Mammary epithelial cell (primary cell): ENCODE measurements at regions not wholly inside any gene's neighbourhood (a gene's known extent, or its start where the extent isn't known, plus 50 kb on each side); places are given as distances from the start of the nearest gene placed in this dataset.

ENCODE experiments used
- CTCF ChIP-seq, 2 donors: IDR thresholded peaks in 1 of 2; conservative IDR thresholded peaks in 1 of 2; 2 replicates each; pipeline ENCODE4 v1.5.1; 2011 to 2012; ENCODE audit warnings: inconsistent platforms in 2 of 2, low read length in 2 of 2, mild to moderate bottlenecking in 2 of 2, control low read depth in 1 of 2, low read depth in 1 of 2; ENCODE audit not compliant: insufficient read depth in 1 of 2; ENCODE audit errors: extremely low read depth in 1 of 2
- EZH2 ChIP-seq: IDR thresholded peaks from 2 replicates; pipeline ENCODE4 v1.6.1; 2012; ENCODE audit warnings: low read length, inconsistent platforms, borderline replicate concordance

- TF ChIP-seq CTCF (conservative IDR thresholded peaks at IDR 0.05 in 1 of 2, IDR thresholded peaks at IDR 0.05 in 1 of 2; ENCODE audit: extremely low read depth in 1 of 2, insufficient read depth in 1 of 2, low read depth in 1 of 2, low read length in 2 of 2) (no peak), EZH2 (no peak)
These were observed 65.8 kb upstream of the NFIL3 start for GRCh38 chr9:91489361-91489899.
